AG10803 (cell line): ENCODE measurements at regions not wholly inside any gene's neighbourhood (a gene's known extent, or its start where the extent isn't known, plus 50 kb on each side); places are given as distances from the start of the nearest gene placed in this dataset.

Source experiments
- DNase-seq: peaks from one replicate; pipeline ENCODE4 v3.0.0; 2010; ENCODE audit warnings: low read depth
- H3K4me3 ChIP-seq: 2 replicates; pipeline ENCODE4 v1.5.1; 2011; ENCODE audit warnings: mild to moderate bottlenecking, low read length, control low read depth
- TF ChIP-seq, protein P1 (sequence below): conservative IDR thresholded peaks from 2 replicates; pipeline ENCODE4 v1.5.1; 2011; ENCODE audit warnings: mild to moderate bottlenecking, low read length, control low read depth, inconsistent platforms

DNA sequence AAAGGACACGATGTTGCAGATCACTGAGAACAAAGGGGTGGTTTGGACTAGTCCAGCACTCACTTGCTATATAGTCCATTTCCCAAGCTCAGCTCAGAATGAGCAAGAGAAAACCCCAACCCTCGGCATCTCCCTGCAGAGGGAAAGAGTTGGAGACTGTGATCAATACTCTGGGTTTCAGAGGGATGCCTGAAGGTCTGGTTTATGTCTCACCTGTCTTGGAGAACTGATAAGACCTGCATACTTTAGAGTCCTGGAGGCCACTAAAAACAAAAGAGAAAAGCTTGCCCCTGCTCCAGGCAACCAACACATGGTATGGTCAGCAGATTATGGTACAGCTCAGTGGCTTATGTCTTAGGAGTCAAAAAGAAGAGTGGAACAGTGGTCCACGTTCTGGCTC is 1006.9 kb downstream of the CDH9 start:
- H3K4me3 ChIP-seq = no peak overlapping the region
- TF ChIP-seq, protein P1, sequence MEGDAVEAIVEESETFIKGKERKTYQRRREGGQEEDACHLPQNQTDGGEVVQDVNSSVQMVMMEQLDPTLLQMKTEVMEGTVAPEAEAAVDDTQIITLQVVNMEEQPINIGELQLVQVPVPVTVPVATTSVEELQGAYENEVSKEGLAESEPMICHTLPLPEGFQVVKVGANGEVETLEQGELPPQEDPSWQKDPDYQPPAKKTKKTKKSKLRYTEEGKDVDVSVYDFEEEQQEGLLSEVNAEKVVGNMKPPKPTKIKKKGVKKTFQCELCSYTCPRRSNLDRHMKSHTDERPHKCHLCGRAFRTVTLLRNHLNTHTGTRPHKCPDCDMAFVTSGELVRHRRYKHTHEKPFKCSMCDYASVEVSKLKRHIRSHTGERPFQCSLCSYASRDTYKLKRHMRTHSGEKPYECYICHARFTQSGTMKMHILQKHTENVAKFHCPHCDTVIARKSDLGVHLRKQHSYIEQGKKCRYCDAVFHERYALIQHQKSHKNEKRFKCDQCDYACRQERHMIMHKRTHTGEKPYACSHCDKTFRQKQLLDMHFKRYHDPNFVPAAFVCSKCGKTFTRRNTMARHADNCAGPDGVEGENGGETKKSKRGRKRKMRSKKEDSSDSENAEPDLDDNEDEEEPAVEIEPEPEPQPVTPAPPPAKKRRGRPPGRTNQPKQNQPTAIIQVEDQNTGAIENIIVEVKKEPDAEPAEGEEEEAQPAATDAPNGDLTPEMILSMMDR = no peak
- no peak for DNase-seq

DNA sequence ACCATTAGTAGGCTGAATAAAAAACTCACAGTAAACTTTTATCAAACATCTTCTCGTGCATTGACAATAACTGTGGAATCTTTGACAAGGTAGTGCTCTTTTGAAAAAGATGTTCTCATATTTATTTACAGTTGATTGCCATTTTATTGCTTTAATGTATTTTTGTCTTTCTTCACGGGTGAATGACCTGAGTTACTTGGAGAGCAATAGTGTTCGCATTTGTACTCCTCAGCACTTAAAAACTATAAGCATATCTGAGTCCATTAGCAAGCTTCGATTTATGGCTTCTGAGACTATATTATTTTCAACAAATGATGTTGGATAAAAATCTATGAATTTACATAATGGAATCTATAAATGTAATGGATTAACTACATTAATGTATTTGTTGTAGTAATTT is 1012.3 kb downstream of the CDH9 start:
- no peak overlapping the region for H3K4me3 ChIP-seq
- TF ChIP-seq, protein P1 = no peak
- no peak for DNase-seq

DNA sequence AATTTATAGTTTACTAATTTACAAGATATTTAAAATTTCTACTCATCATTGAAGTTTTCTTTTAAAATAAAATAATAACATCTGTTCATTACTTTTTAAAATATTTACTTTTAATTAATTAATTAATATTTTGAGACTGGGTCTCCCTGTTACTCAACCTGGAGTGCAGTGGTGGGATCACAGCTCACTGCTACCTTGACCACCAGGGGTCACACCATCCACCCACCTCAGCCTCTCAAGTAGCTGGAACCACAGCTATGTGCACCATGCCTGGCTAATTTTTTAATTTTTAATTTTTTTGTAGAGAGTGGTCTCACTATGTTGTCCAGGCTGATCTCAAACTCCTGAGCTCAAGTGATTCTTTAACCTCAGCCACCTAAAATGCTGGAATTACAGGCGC is 1013.6 kb downstream of the CDH9 start:
- TF ChIP-seq, protein P1 = no peak
- no peak for DNase-seq
- no peak overlapping the region for H3K4me3 ChIP-seq

DNA sequence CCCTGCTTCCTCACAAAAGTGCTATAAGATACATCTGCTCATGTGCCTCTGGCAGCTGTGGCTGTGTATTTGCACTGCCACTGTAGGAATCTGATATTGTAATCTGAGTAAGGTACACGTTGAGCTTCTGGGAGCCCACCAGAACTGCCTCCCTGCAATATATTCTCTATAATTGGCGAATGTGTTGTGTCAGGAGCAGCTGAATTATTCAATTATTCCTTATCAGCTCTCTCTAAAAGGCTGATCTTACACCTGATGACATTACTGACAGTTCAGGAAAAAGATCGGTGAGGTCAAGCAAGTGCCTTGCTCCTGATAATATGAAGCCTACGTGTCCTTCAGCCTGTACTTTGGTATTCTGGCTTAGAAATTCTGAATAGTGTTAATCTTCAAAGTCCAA is 1015.0 kb downstream of the CDH9 start:
- no peak overlapping the region for H3K4me3 ChIP-seq
- DNase-seq = no peak
- TF ChIP-seq, protein P1 = no peak

DNA sequence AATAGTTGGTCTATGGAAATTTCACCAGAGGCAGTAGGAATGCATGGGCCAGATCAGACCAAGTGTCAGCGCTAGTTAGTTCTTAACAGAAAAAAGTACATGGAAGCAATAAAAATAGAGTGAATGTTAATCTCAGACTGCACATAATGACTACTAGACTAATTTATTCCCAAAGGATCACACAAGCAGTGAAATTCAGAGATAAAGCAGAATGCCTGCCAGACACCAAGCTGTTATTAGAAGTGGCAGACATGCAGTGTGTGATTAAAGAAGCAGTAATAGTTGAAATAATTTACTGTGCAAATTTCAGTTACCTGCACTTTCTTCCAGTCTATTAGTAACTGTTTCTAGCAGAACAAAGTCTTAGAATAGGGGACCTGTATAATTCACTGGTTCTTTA is 1024.2 kb downstream of the CDH9 start:
- H3K4me3 ChIP-seq = no peak overlapping the region
- DNase-seq = no peak
- TF ChIP-seq, protein P1 = no peak

DNA sequence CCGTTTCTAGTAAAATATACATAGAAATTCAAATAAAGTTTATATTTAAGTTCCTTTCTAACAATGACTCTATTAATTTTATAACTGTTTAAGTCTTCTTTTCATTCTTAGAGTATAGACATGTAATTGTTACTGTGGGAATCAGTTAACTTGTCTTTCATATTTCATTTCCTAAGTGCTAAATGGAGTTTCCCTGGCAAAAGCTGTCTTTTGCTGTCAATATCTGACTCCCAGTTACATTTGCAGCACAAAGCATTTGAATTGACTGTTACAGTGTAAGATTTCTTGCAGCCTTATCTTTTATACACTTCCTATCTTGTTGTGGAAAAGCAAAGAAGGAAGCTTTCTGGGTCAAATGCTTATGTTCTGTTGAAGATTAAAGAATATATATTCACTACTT is 1026.3 kb downstream of the CDH9 start:
- TF ChIP-seq, protein P1 = no peak
- DNase-seq = no peak
- H3K4me3 ChIP-seq = no peak overlapping the region

DNA sequence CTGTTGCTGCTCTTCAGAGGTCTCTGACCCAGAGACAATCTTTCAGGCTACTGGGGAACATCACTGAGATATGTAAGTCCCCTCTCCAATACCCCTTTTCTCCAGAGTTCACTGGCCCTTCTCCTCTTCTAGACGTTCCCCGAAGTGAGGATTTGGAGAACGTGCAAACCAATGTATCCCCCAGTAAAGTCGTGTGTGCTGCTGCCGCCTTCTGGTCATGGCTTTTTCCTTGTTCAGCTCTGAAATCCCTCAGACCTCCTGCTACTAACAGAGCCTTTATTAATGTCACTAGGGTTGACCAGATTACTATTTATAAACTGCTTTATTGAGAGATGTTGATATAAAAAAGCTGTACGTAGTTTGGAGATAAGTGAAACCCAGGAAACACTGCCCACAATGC is 1028.6 kb downstream of the CDH9 start:
- DNase-seq = no peak
- TF ChIP-seq, protein P1 = no peak
- H3K4me3 ChIP-seq = no peak overlapping the region
